ENCODE measurements at regions not wholly inside any gene's neighbourhood (a gene's known extent, or its start where the extent isn't known, plus 50 kb on each side); places are given as distances from the start of the nearest gene placed in this dataset.
"Not testable (repeated sequence)": the region's sequence is repeated elsewhere in the genome, so short reads cannot be mapped to it uniquely, and the experiment has no call there.

DNA sequence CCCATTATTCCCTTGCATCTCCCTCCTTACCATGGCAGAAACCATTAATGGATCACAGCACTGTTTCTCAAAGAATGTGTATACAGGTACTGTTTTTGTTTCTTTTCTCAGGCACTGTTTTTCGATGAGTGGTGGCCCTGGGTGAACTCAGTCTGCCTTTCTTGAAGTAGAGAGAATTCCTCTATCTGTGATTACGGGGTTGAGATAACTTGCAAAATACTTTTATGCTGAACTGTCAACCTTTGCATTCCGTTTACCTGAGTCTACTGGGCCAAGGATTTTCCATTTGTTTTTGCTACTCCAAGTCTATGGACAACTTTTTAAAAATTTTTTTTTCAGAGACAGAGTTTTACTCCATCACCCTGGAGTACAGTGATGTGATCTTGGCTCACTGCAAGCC is 82.7 kb upstream of the CLINT1 start:
- no peak for DNase-seq (ENCODE audit: low spot score)

GRCh38 chr5:157938101-157938500 is 79.2 kb upstream of the CLINT1 start:
- not testable (repeated sequence) for DNase-seq (ENCODE audit: low spot score)

DNA sequence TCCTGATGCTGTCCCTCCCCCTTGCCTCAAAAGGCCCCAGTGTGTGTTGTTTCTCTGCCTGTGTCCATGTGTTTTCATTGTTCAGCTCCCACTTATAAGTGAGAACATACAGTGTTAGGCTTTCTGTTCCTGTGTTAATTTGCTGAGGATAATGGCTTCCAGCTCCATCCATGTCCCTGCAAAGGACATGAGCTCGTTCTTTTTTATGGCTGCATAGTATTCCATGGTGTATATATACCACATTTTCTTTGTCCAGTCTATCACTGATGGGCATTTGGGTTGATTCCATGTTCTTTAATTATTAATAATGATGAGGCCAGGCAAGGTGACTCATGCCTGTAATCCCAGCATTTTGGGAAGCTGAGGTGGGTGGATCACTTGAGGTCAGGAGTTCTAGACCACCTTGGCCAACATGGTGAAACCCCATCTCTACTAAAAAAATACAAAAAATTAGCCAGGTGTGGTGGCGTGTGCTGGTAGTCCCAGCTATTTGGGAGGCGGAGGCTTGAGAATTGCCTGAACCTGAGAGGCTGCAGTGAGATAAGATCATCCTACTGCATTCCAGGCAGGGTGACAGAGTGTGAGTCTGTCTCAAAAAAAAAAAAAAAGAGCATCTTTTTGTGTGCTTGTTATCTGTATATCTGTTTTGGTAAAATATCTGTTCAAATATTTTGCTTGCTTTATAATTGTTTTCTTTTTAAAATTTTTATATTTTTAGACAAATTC is 78.0 kb upstream of the CLINT1 start:
- DNase-seq (ENCODE audit: low spot score) = not testable (repeated sequence)

DNA sequence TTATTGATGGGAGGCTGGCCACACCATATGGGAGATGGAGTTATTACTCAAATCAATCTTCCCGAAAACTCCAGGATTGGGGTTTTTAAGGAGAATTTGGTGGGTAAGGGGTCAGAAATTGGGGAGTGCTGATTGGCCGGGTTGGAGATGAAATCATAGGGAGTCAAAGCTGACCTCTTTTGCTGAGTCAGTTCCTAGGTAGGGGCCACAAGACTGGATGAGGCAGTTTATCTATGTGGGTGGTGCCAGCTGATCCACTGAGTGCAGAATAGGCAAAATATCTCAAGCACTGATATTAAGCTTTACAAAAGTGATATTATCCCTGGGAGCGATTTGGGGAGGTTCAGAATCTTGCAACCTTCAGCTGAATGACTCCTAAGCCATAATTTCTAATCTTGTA is 75.7 kb upstream of the CLINT1 start:
- no peak for DNase-seq (ENCODE audit: low spot score)

GRCh38 chr5:157933005-157933404 is 74.1 kb upstream of the CLINT1 start:
- no peak for DNase-seq (ENCODE audit: low spot score)

DNA sequence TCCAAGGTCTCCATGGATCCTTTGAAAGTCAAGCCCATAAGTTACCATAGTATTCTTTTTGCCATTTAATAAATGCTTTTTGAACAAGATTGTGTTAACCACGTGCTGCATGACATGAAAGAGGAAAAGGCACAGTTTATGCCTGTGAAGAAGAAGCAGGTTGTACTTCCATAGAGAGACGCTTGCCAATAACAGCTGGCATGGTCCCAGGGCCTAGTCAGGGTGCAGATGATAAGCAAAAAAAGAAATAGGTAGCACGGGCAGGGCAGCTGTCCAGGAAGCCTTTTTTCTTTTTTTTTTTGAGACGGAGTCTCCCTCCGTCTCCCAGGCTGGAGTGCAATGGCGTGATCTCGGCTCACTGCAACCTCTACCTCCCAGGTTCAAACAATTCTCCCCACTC is 71.8 kb upstream of the CLINT1 start:
- DNase-seq (ENCODE audit: low spot score) = no peak

- DNase-seq (ENCODE audit: low spot score) = no peak
These were observed 68.0 kb upstream of the CLINT1 start for GRCh38 chr5:157926977-157927376.

- DNase-seq (ENCODE audit: low spot score) = no peak
These were observed 67.1 kb upstream of the CLINT1 start for GRCh38 chr5:157925786-157926671.

- no peak for DNase-seq (ENCODE audit: low spot score)
These were observed 66.2 kb upstream of the CLINT1 start for GRCh38 chr5:157924931-157925729.

DNA sequence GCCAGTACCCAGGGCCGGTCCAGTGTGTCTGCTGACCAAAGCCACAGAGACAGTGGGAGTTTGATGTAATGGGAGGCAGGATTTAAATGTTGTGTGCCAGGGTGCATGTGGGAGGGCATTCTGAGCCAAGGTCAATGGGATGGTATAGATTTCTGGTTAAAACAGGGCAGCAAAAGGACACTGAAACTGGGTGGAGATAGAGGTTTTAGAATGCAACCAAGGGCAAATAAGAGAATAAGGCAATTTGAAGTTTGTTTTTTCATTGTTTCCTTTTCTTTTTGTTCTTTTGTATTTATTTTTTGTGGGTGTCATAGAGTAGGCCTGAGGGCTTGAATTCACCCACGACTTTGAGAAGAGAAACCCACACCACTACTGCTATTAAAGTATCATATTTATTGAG is 65.5 kb upstream of the CLINT1 start:
- no peak for DNase-seq (ENCODE audit: low spot score)

- no peak for DNase-seq (ENCODE audit: low spot score)
These were observed 64.8 kb upstream of the CLINT1 start for GRCh38 chr5:157923765-157924164.

GRCh38 chr5:157922026-157922425 is 63.1 kb upstream of the CLINT1 start:
- no peak for DNase-seq (ENCODE audit: low spot score)

- DNase-seq (ENCODE audit: low spot score) = no peak
These were observed 61.9 kb upstream of the CLINT1 start for GRCh38 chr5:157920828-157921170.

DNA sequence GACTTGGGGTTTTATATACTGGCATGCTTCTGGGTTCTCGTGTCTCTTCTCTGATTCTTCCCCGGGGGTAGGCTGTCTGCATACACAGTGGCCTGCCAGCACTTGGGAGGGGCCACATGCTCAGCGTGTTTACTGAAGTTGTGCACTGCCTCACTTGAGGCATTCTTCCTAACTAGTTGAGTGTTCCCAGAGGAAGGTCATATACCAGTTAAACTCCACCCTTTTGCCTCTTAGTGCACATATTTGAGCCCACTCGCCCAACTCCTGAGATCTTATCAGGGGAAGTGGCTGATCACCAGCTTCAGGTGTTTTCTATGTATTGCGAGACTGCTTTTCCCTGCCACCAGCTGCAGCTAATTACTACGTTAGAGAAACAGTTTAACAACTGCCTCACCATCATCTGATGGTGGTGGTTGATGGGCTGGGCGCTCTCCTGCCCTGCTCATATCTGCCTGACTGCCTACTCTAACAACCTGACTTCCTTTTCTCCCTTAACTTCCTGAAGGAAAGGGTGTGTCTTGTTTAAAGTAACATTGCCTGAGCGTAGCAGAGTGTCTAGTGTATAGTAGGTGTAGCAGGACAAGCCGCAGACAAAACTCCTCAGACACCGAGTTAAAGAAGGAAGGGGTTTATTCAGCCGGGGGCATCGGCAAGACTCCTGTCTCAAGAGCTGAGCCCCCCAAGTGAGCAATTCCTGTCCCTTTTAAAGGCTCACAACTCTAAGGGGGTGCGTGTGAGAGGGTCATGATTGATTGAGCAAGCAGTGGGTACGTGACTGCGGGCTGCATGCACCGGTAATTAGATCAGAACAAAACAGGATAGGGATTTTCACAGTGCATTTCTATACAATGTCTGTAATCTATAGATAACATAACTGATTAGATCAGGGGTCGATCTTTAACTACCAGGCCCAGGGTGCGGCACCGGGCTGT is 60.1 kb upstream of the CLINT1 start:
- DNase-seq (ENCODE audit: low spot score) = no peak

DNA sequence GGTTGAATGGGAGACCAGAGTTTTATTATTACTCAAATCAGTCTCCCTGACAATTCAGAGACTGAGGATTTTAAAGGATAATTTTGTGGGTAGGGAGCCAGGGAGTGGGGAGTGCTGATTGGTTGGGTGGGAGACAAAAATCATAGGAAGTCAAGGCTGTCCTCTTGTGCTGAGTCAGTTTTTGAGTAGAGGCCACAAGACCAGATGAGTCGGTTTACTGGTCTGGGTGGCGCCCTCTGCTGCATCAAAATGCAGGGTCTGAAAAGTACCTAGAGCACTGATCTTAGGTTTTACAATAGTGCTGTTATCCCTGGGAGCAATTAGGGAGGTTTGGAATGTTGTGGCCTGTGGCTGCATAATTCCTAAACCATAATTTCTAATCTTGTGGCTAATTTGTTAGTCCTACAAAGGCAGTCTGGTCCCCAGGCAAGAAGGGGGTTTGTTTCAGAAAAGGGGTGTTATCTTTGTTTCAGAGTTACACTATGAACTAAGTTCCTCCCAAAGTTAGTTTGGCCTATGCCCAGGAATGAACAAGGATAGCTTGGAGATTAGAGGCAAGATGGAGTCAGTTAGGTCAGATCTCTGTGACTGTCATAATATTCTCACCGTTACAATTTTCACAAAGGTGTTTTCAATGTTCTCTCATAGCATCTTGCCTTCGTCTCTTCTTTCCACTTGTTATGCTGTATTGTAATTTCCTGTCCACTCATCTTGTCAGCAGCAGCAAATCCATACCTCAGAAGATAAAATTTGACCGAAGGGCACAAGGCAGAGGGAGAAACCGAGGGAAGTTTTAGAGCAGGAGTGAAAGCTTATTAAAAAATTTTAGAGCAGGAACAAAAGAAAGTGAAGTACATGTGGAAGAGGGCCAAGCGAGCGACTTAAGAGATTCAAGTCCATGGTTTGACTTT is 59.2 kb upstream of the CLINT1 start:
- peak; percentile 59 for DNase-seq (ENCODE audit: low spot score)

DNA sequence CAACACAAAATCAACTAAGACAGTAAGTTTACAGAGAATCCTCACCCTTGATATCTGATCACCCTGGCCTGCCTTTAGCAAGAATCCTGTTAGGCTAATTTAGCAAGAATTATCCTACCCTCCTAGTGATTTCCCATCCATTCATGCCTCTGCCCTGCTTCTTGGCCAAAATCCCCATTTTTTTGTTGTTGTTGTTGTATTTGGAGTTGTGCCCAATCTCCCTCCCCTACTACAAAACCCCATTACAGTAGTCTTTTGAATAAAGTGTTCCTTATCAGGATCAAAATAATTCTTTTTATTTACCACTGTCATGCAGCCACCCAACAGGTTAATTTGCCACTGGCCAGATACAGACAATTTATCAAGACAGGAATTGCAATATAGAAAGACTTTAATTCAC is 58.5 kb upstream of the CLINT1 start:
- no peak for DNase-seq (ENCODE audit: low spot score)

GRCh38 chr5:157915638-157916037 is 56.7 kb upstream of the CLINT1 start:
- DNase-seq (ENCODE audit: low spot score) = no peak

DNA sequence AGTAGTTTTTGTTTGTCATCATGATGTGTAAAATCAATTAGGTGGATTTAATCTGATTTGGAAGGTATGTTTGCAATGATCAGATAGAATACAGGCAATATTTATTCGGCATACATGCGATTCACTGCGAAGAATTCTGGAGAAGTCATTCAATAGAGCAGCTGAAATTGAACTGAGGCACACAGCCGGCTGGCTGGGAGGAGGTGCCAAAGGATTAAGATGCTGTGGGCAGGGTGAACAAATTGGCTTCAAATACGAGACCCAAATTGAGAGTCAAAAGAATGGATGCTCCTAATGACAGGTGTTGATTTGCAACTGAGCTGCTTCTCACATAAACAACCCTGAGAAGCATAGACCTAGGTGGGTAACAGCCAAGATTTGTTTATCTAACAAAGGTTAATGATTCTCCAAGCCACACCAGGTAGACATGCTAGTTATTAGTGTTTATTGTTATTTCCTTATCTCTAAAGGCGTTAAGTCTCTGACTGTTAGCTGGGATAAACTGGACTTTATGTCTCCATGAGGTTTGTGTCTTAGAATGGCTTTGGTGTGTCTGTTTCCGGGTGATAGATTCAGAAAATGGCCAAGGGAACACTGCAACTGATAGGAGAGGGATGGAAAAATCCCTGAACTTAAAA is 55.3 kb upstream of the CLINT1 start:
- no peak for DNase-seq (ENCODE audit: low spot score)

DNA sequence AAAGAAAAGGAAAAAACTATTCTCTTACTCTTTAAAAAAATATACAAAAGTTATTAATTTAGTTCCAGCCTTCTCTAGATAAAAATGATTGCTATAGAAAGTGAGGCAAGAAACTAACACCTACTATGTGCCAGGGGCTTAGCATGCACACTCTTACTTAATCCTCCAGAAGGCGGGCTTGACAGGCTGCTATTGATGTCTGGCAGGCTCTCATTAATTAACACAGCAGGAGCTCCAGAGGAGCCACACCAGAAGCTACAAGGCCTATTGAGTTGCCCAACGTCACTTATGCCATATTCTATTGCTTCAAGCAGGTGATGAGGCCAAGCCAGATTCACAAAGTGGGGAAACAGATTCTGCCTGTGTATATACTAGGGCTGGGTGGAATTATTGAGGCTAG is 54.6 kb upstream of the CLINT1 start:
- DNase-seq (ENCODE audit: low spot score) = no peak

All from D341Med (cell line).